Panc1 (cell line): ENCODE measurements at regions not wholly inside any gene's neighbourhood (a gene's known extent, or its start where the extent isn't known, plus 50 kb on each side); places are given as distances from the start of the nearest gene placed in this dataset.

ENCODE experiments used
- ATAC-seq: fragments of 200-7000 bp; cut with Tn5 transposase; 2 replicates; pipeline ENCODE4 v1.9.1; 2020; ENCODE audit warnings: mild to moderate bottlenecking, moderate library complexity
- BruUV-seq: library from RNA; stranded (reverse); fragments of 400-500 nt; replicated peaks from 2 replicates; lab custom pipeline; 2021; lab: Mats Ljungman, UMichigan
- CTCF ChIA-PET: fragments of 300-600 bp; sonication (Branson Sonifier 250); formaldehyde crosslinking; loops from one replicate; lab custom pipeline; 2022; ENCODE audit warnings: antibody characterized with exemption; lab: Charles Lee
- POLR2A ChIA-PET: fragments of 300-600 bp; sonication (Branson Sonifier 250); formaldehyde crosslinking; loops from one replicate; lab custom pipeline; 2022; ENCODE audit warnings: antibody characterized with exemption; lab: Charles Lee
- DNase-seq: peaks from one replicate; pipeline ENCODE4 v3.0.0-alpha.2; 2010; ENCODE audit warnings: low read depth, low spot score
- H3K27ac ChIP-seq: 2 replicates; pipeline ENCODE4 v1.5.1; 2011; ENCODE audit warnings: mild to moderate bottlenecking, low read length, inconsistent platforms
- H3K27me3 ChIP-seq: fragments of 200-500 bp; sonication (Bioruptor generic); 2 replicates; pipeline ENCODE4 v1.6.0; 2014; ENCODE audit warnings: low read length, inconsistent platforms; ENCODE audit not compliant: control insufficient read depth, insufficient read depth
- H3K36me3 ChIP-seq: fragments of 200-500 bp; sonication (Bioruptor generic); 2 replicates; pipeline ENCODE4 v1.5.1; 2014; ENCODE audit warnings: inconsistent platforms, mild to moderate bottlenecking, low read length, moderate library complexity; ENCODE audit not compliant: control insufficient read depth, insufficient read depth
- H3K4me1 ChIP-seq: 2 replicates; pipeline ENCODE4 v1.5.1; 2011; ENCODE audit warnings: inconsistent platforms, mild to moderate bottlenecking, low read length, moderate library complexity; ENCODE audit not compliant: control insufficient read depth, insufficient read depth
- H3K4me3 ChIP-seq, 2 experiments: 2 replicates each; pipeline ENCODE4 v1.5.1; 2011 to 2012; ENCODE audit warnings: low read depth in 2 of 2, low read length in 2 of 2, mild to moderate bottlenecking in 2 of 2, inconsistent platforms in 1 of 2, moderate library complexity in 1 of 2
- H3K9me3 ChIP-seq: fragments of 200-500 bp; sonication (Bioruptor generic); 2 replicates; pipeline ENCODE4 v1.5.1; 2014; ENCODE audit warnings: low read depth, mild to moderate bottlenecking, inconsistent platforms, low read length, moderate library complexity; ENCODE audit not compliant: control insufficient read depth, insufficient read depth
- CTCF ChIP-seq: fragments of 450-650 bp; IDR thresholded peaks from 2 replicates; pipeline ENCODE4 v1.5.1; 2017; ENCODE audit warnings: mild to moderate bottlenecking
- POLR2AphosphoS5 ChIP-seq: IDR thresholded peaks from 2 replicates; pipeline ENCODE4 v1.6.1; 2012; ENCODE audit warnings: mild to moderate bottlenecking, low read depth, low read length, moderate library complexity
- REST ChIP-seq, 2 experiments: IDR thresholded peaks; 2 replicates each; pipeline ENCODE4 v1.6.1; 2011 to 2012; ENCODE audit warnings: low read depth in 2 of 2, control low read depth in 1 of 2, low read length in 1 of 2, mild to moderate bottlenecking in 1 of 2, moderate library complexity in 1 of 2; ENCODE audit not compliant: insufficient read depth in 1 of 2
- SIN3A ChIP-seq: IDR thresholded peaks from 2 replicates; pipeline ENCODE4 v1.6.1; 2012; ENCODE audit warnings: low read depth, mild to moderate bottlenecking, low read length, moderate library complexity, borderline replicate concordance; ENCODE audit not compliant: insufficient read depth
- TCF7L2 ChIP-seq: IDR thresholded peaks from 2 replicates; pipeline ENCODE4 v1.6.1; 2011; ENCODE audit warnings: mild to moderate bottlenecking, low read depth, low read length, inconsistent platforms
- in situ Hi-C: cut with HindIII; loops from 2 replicates; pipeline ENCODE4 v1.10.0; 2016; ENCODE audit warnings: low sequenced_read_pairs, low pct_unique_long_range_greater_than_20kb
- intact Hi-C: fragments of 100-400 bp; cut with micrococcal nuclease; formaldehyde crosslinking; loops from one replicate; pipeline ENCODE4 v1.10.0; 2022; ENCODE audit not compliant: unreplicated experiment

- TF ChIP-seq CTCF (no peak), POLR2AphosphoS5 (no peak), SIN3A (no peak), REST (IDR thresholded peaks at IDR 0.05; ENCODE audit: insufficient read depth in 1 of 2, low read depth in 2 of 2, low read length in 1 of 2) (no peak), TCF7L2 (no peak)
- Histone ChIP-seq H3K27me3 (peaks cover 6% of the 10 kb centered on the region), H3K4me1 (no peaks in the 10 kb centered on the region), H3K4me3 (no peak overlapping the region), H3K27ac (no peak overlapping the region), H3K36me3 (no peaks in the 10 kb centered on the region), H3K9me3 (no peaks in the 10 kb centered on the region)
- intact Hi-C loops (no loop called here), in situ Hi-C loops (no loop called here)
- POLR2A ChIA-PET, result no interaction called here
- CTCF ChIA-PET, result interaction anchor here (1.0 kb wide), 1 partner anchor 41 kb away, joined by 3 read pairs; no protein-coding TSS in a partner anchor
- no TSS peak for BruUV-seq
- ATAC-seq, result no peak
- no peak for DNase-seq
Observed at GRCh38 chr12:111257435-111257902, 111.4 kb downstream of the PHETA1 start.

- DNase-seq, result no peak
- H3K9me3 ChIP-seq, result no peaks in the 10 kb centered on the region
- BruUV-seq, result no TSS peak
- H3K27me3 ChIP-seq, result peaks cover 6% of the 10 kb centered on the region
- CTCF ChIA-PET, result interaction anchor here (1.0 kb wide), 1 partner anchor 42 kb away, joined by 3 read pairs; no protein-coding TSS in a partner anchor
- in situ Hi-C loops (no loop called here), intact Hi-C loops (no loop called here)
- H3K36me3 ChIP-seq, result no peaks in the 10 kb centered on the region
- TF ChIP-seq SIN3A (no peak), TCF7L2 (no peak), REST (IDR thresholded peaks at IDR 0.05; ENCODE audit: insufficient read depth in 1 of 2, low read depth in 2 of 2, low read length in 1 of 2) (no peak), CTCF (no peak), POLR2AphosphoS5 (no peak)
- H3K4me1 ChIP-seq, result no peaks in the 10 kb centered on the region
- no peak overlapping the region for H3K4me3 ChIP-seq
- peak; percentile 55 for ATAC-seq
- POLR2A ChIA-PET, result no interaction called here
- H3K27ac ChIP-seq, result no peak overlapping the region
Observed at GRCh38 chr12:111256629-111257434, 112.1 kb downstream of the PHETA1 start.
